Esophagus (tissue), 2 donors: ENCODE measurements at regions not wholly inside any gene's neighbourhood (a gene's known extent, or its start where the extent isn't known, plus 50 kb on each side); places are given as distances from the start of the nearest gene placed in this dataset.
"Not testable (repeated sequence)": the region's sequence is repeated elsewhere in the genome, so short reads cannot be mapped to it uniquely, and the experiment has no call there.

ENCODE experiments used
- H3K27ac ChIP-seq, 2 donors: one replicate each; pipeline ENCODE4 v1.5.1; 2013; ENCODE audit warnings: low read depth in 2 of 2, mild to moderate bottlenecking in 2 of 2, inconsistent platforms in 1 of 2, low read length in 1 of 2, moderate library complexity in 1 of 2
- H3K27me3 ChIP-seq, 2 donors: one replicate each; pipeline ENCODE4 v1.6.1; 2013; ENCODE audit warnings: low read length in 2 of 2, control low read depth in 1 of 2, mild to moderate bottlenecking in 1 of 2; ENCODE audit not compliant: insufficient read depth in 2 of 2, control insufficient read depth in 1 of 2
- H3K36me3 ChIP-seq, 2 donors: one replicate each; pipeline ENCODE4 v1.6.1; 2013; ENCODE audit warnings: low read length in 1 of 2; ENCODE audit not compliant: control insufficient read depth in 2 of 2, insufficient read depth in 2 of 2
- H3K4me1 ChIP-seq, 2 donors: one replicate each; pipeline ENCODE4 v1.6.1; 2013; ENCODE audit warnings: low read length in 1 of 2; ENCODE audit not compliant: control insufficient read depth in 2 of 2, insufficient read depth in 2 of 2
- H3K4me3 ChIP-seq, 2 donors: one replicate each; pipeline ENCODE4 v1.5.1; 2013; ENCODE audit warnings: low read length in 2 of 2, mild to moderate bottlenecking in 2 of 2, low read depth in 1 of 2, moderate library complexity in 1 of 2
- H3K9me3 ChIP-seq, 2 donors: one replicate each; pipeline ENCODE4 v1.6.1; 2013; ENCODE audit warnings: mild to moderate bottlenecking in 2 of 2, low read depth in 1 of 2, low read length in 1 of 2, moderate library complexity in 1 of 2; ENCODE audit not compliant: control insufficient read depth in 2 of 2, insufficient read depth in 1 of 2
- WGBS, 2 donors: extraction: QIAGEN DNeasy Blood & Tissue Kit; methylation state at CpG; one replicate each; pipeline ENCODE4 v1.1.7; 2013; 5-methylcytosine and 5-hydroxymethylcytosine counted together
- donor health status: healthy with polysubstance abuse.
- donor health status: Bipolar disorder and iron deficiency.

- Histone ChIP-seq H3K36me3 (no peaks in the 10 kb centered on the region), H3K9me3 (no peaks in the 10 kb centered on the region), H3K4me1 (peaks cover 0 to 3% of the 10 kb centered on the region in 2 donors), H3K27me3 (no peaks in the 10 kb centered on the region), H3K4me3 (no peak overlapping the region), H3K27ac (no peak overlapping the region)
- WGBS, 2 donors, result 70 to 78% methylated on average over 1 of the region's 1 CpG
These were observed 136.9 kb upstream of the CFAP20DC start for GRCh38 chr3:59186725-59187124.

GRCh38 chr3:59185591-59186369, 136.0 kb upstream of the CFAP20DC start:
- Histone ChIP-seq H3K9me3 (no peaks in the 10 kb centered on the region), H3K4me1 (peaks cover 0 to 3% of the 10 kb centered on the region in 2 donors), H3K27ac (no peak overlapping the region), H3K4me3 (no peak overlapping the region), H3K36me3 (no peaks in the 10 kb centered on the region), H3K27me3 (no peaks in the 10 kb centered on the region)
- 66 to 69% methylated on average over 3 of the region's 3 CpGs for WGBS, 2 donors

GRCh38 chr3:59180006-59180405, 130.2 kb upstream of the CFAP20DC start:
- H3K36me3 ChIP-seq, result no peaks in the 10 kb centered on the region
- no peaks in the 10 kb centered on the region for H3K9me3 ChIP-seq
- no peaks in the 10 kb centered on the region for H3K27me3 ChIP-seq
- WGBS, 2 donors, result 72 to 73% methylated on average over 3 of the region's 3 CpGs
- H3K27ac ChIP-seq, result no peak overlapping the region
- H3K4me3 ChIP-seq, result no peak overlapping the region
- no peaks in the 10 kb centered on the region for H3K4me1 ChIP-seq

DNA sequence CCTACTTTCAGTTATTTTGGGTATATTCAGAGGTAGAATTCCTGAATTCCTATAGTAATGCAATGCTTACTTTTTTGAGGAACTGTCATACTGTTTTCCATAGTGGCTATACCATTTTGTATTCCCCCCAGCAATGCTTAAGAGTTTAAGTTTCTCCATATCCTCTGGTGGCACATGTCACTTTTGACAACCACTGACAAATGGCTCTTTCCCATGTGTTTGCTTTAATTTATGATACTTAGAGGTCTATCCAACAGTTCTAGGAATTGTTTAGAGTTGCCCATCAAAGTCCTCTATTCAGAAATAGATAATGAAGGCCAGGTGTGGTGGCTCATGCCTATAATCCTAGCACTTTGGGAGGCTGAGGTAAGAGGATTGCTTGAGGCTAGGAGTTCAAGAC, 128.9 kb upstream of the CFAP20DC start:
- Histone ChIP-seq H3K4me3 (no peak overlapping the region), H3K36me3 (no peaks in the 10 kb centered on the region), H3K4me1 (no peaks in the 10 kb centered on the region), H3K27me3 (no peaks in the 10 kb centered on the region), H3K9me3 (no peaks in the 10 kb centered on the region), H3K27ac (no peak overlapping the region)

- WGBS, 2 donors, result 79 to 81% methylated on average over 1 of the region's 1 CpG
- no peaks in the 10 kb centered on the region for H3K36me3 ChIP-seq
- H3K4me3 ChIP-seq, result no peak overlapping the region
- H3K27ac ChIP-seq, result no peak overlapping the region
- H3K4me1 ChIP-seq, result no peaks in the 10 kb centered on the region
- no peaks in the 10 kb centered on the region for H3K27me3 ChIP-seq
- H3K9me3 ChIP-seq, result no peaks in the 10 kb centered on the region
These were observed 121.7 kb upstream of the CFAP20DC start for GRCh38 chr3:59171491-59171890.

- WGBS, 2 donors, result 85 to 87% methylated on average over 3 of the region's 3 CpGs
- not testable (repeated sequence) for H3K36me3 ChIP-seq, H3K27me3 ChIP-seq, H3K27ac ChIP-seq, H3K4me1 ChIP-seq, H3K4me3 ChIP-seq, H3K9me3 ChIP-seq
These were observed 120.3 kb upstream of the CFAP20DC start for GRCh38 chr3:59170166-59170565.

GRCh38 chr3:59167756-59168155, 117.9 kb upstream of the CFAP20DC start:
- Histone ChIP-seq H3K9me3 (no peaks in the 10 kb centered on the region), H3K27me3 (no peaks in the 10 kb centered on the region), H3K4me3 (no peak overlapping the region), H3K27ac (no peak overlapping the region), H3K4me1 (no peaks in the 10 kb centered on the region), H3K36me3 (no peaks in the 10 kb centered on the region)
- 41 to 91% methylated on average over 1 of the region's 1 CpG for WGBS, 2 donors

DNA sequence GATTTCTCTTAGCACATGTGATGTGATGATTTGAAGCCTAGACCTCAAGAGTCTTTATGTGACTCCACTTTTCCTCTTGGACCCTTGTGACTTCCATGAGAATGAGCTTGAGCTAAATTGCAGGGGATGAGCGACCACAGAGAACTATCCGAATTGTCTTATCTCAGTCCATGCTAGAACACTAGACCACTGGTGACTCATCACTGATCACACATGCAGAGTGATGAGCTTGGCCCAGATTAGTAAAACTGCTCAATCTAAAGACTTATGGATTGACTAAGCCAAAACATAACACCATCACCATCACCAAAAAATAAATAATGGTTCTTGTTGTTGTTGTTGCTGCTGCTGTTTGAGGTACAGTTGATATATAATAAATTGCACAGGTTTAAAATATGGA, 114.1 kb upstream of the CFAP20DC start:
- H3K27me3 ChIP-seq, result no peaks in the 10 kb centered on the region
- no peak overlapping the region for H3K27ac ChIP-seq
- no peaks in the 10 kb centered on the region for H3K9me3 ChIP-seq
- no peaks in the 10 kb centered on the region for H3K4me1 ChIP-seq
- WGBS, 2 donors, result 80 to 91% methylated on average over 2 of the region's 2 CpGs
- no peak overlapping the region for H3K4me3 ChIP-seq
- H3K36me3 ChIP-seq, result no peaks in the 10 kb centered on the region

- H3K9me3 ChIP-seq, result no peaks in the 10 kb centered on the region
- no peaks in the 10 kb centered on the region for H3K4me1 ChIP-seq
- H3K27ac ChIP-seq, result no peak overlapping the region
- H3K36me3 ChIP-seq, result no peaks in the 10 kb centered on the region
- no peaks in the 10 kb centered on the region for H3K27me3 ChIP-seq
- no peak overlapping the region for H3K4me3 ChIP-seq
- 57 to 62% methylated on average over 7 of the region's 7 CpGs for WGBS, 2 donors
These were observed 111.2 kb upstream of the CFAP20DC start for GRCh38 chr3:59161048-59161447.

DNA sequence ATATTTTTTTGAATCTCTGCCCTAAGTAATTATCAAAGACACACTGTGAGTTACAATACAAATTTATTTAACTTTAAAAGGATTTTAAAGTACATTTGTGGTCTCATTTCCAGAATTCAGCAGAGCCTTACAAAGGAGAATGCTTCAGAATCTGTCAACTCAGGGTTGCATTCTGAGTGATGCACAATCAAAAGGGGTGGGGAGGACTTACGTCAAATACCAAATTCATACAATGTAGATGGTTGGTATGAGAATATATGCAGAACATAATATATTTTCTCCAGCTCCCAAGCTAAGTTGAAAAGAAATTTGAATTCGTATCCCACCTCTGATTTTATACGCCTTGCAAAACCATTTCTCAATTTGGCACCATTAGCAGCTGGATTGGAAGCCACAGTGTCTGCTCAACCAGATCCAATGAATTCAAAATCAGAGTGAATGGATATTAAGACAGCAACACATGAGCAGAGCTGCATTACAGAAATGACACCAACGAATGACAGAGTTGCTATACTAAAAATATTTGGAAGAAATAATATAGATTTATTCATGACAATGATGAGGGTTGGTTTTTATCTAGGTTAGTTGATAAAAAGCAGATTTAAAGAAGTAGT, 110.4 kb upstream of the CFAP20DC start:
- no peak overlapping the region for H3K4me3 ChIP-seq
- WGBS, 2 donors, result 88% methylated on average over 4 of the region's 4 CpGs

More for the DNA sequence above, 110.4 kb upstream of the CFAP20DC start:
- Histone ChIP-seq H3K36me3 (no peaks in the 10 kb centered on the region), H3K27ac (no peak overlapping the region), H3K9me3 (no peaks in the 10 kb centered on the region), H3K4me1 (no peaks in the 10 kb centered on the region), H3K27me3 (no peaks in the 10 kb centered on the region)
